ENCODE measurements at regions not wholly inside any gene's neighbourhood (a gene's known extent, or its start where the extent isn't known, plus 50 kb on each side); places are given as distances from the start of the nearest gene placed in this dataset.
"Not testable (repeated sequence)": the region's sequence is repeated elsewhere in the genome, so short reads cannot be mapped to it uniquely, and the experiment has no call there.

DNA sequence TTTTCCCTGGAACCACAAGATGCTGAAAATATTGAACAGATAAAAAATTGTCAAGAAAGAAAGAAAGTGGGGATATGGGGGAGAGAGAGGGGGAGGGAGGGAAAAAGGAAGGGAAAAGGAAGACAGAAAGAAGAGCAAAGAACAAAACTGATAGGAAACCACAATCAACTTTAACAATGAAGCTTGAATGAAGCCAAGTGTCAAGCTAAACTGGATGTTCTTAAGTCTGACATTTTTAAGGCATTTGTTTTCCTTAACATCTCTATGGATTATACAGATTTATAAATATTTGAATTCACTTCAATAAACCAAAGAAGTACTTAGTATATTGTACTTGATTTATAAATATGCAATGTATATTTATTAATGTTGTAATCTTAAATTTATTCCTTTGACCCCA, 197.6 kb upstream of the SMLR1 start:
- Histone ChIP-seq H3K9me3 (no peaks in the 10 kb centered on the region), H3K27ac (no peak overlapping the region), H3K4me1 (replicated peaks) (no peaks in the 10 kb centered on the region), H3K36me3 (no peaks in the 10 kb centered on the region), H3K4me3 (no peak overlapping the region), H3K27me3 (replicated peaks; ENCODE audit: insufficient read depth) (no peaks in the 10 kb centered on the region)
- intact Hi-C loops (cut with DNase I), result loop anchor here (10.0 kb wide), 1 partner anchor 65 kb away; no protein-coding TSS in a partner anchor
- DNase-seq (ENCODE audit: low spot score), result no peak
- TF ChIP-seq, protein P1, sequence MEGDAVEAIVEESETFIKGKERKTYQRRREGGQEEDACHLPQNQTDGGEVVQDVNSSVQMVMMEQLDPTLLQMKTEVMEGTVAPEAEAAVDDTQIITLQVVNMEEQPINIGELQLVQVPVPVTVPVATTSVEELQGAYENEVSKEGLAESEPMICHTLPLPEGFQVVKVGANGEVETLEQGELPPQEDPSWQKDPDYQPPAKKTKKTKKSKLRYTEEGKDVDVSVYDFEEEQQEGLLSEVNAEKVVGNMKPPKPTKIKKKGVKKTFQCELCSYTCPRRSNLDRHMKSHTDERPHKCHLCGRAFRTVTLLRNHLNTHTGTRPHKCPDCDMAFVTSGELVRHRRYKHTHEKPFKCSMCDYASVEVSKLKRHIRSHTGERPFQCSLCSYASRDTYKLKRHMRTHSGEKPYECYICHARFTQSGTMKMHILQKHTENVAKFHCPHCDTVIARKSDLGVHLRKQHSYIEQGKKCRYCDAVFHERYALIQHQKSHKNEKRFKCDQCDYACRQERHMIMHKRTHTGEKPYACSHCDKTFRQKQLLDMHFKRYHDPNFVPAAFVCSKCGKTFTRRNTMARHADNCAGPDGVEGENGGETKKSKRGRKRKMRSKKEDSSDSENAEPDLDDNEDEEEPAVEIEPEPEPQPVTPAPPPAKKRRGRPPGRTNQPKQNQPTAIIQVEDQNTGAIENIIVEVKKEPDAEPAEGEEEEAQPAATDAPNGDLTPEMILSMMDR (IDR thresholded peaks at IDR 0.05), result no peak
- TF ChIP-seq POLR2AphosphoS5 (IDR thresholded peaks at IDR 0.05), result no peak
- no peak for TF ChIP-seq POLR2A (IDR thresholded peaks at IDR 0.05)

DNA sequence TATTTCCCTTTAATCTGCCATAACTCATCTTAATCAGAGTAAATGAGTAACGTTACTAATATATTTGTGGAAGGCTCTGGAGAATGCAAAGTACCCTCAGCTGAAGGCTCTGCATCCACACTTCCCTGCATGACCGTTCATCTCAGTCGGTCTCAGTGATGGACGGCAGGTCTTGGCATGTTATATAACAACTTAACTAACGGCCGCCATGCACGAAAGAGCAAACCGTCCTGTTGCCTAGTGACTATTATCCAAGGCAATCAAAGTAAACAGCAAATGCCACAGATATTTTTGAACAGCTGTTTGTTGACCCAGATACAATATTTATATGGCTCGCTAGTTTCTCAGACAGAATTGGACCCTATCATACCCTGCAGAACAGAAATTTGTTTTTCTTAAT, 194.9 kb upstream of the SMLR1 start:
- 40% methylated on average over 9 of the region's 9 CpGs for WGBS
- no peak overlapping the region for H3K27ac ChIP-seq

DNA sequence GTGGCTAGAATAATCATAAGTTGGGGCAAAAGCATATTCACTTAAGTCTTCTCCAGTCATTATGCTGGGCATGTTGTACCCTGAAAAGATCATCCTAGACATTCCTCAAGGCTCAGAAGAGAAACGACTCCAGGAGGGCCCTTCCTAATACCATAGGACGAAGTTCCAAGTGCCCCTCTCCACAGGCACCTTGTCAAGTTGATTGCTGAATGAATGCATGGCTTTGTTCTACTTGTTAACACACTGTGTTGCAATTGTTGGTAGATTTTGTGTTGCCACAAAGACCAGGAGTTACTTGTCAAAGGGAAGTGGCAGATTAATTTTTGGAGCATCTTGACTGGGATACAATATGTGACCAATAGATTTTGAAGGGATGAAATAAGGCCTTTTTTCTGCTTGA, 194.3 kb upstream of the SMLR1 start:
- intact Hi-C loops (cut with DNase I), result loop anchor here (10.0 kb wide), 1 partner anchor 62 kb away; no protein-coding TSS in a partner anchor
- H3K27me3 ChIP-seq (replicated peaks; ENCODE audit: insufficient read depth), result no peaks in the 10 kb centered on the region

More for the DNA sequence above, 194.9 kb upstream of the SMLR1 start:
- TF ChIP-seq POLR2AphosphoS5 (IDR thresholded peaks at IDR 0.05) (no peak), POLR2A (IDR thresholded peaks at IDR 0.05) (no peak)
- TF ChIP-seq, protein P1 (IDR thresholded peaks at IDR 0.05), result no peak
- H3K36me3 ChIP-seq, result no peaks in the 10 kb centered on the region
- no peaks in the 10 kb centered on the region for H3K27me3 ChIP-seq (replicated peaks; ENCODE audit: insufficient read depth)
- H3K4me1 ChIP-seq (replicated peaks), result no peaks in the 10 kb centered on the region
- no peak for DNase-seq (ENCODE audit: low spot score)
- H3K4me3 ChIP-seq, result no peak overlapping the region
- intact Hi-C loops (cut with DNase I), result loop anchor here (10.0 kb wide), 1 partner anchor 63 kb away; no protein-coding TSS in a partner anchor
- H3K9me3 ChIP-seq, result no peaks in the 10 kb centered on the region

DNA sequence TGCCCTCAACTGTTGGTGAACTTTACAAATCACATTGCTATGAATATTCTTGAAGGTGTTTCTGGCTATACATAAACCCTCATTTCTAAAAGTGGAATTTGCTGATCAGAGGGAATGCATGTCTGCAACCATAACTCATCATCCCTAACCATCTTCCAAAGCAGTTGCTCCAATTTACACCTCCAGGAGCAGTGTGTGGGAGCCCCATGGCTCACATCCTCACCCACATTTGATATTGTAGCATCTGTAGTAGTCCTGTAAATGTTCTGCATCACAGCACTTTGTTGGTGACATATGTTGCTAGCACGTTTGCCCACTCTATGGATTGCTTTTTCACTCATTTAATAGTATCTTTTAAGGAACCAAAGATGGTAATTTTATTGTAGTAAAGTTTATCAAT, 183.8 kb upstream of the SMLR1 start:
- H3K9me3 ChIP-seq, result no peaks in the 10 kb centered on the region
- no peak for TF ChIP-seq POLR2A (IDR thresholded peaks at IDR 0.05)
- TF ChIP-seq, protein P1 (IDR thresholded peaks at IDR 0.05), result no peak
- intact Hi-C loops (cut with DNase I), result no loop called here
- no peaks in the 10 kb centered on the region for H3K27me3 ChIP-seq (replicated peaks; ENCODE audit: insufficient read depth)
- no peak overlapping the region for H3K4me3 ChIP-seq
- H3K36me3 ChIP-seq, result no peaks in the 10 kb centered on the region
- DNase-seq (ENCODE audit: low spot score), result no peak
- H3K27ac ChIP-seq, result no peak overlapping the region
- 70% methylated on average over 1 of the region's 1 CpG for WGBS
- H3K4me1 ChIP-seq (replicated peaks), result no peaks in the 10 kb centered on the region

More for the DNA sequence above, 194.3 kb upstream of the SMLR1 start:
- Histone ChIP-seq H3K4me3 (no peak overlapping the region), H3K4me1 (replicated peaks) (no peaks in the 10 kb centered on the region), H3K36me3 (no peaks in the 10 kb centered on the region), H3K27ac (no peak overlapping the region), H3K9me3 (no peaks in the 10 kb centered on the region)
- no peak for DNase-seq (ENCODE audit: low spot score)
- WGBS, result 46% methylated on average over 2 of the region's 2 CpGs
- TF ChIP-seq, protein P1 (IDR thresholded peaks at IDR 0.05), result no peak
- TF ChIP-seq POLR2AphosphoS5 (IDR thresholded peaks at IDR 0.05) (no peak), POLR2A (IDR thresholded peaks at IDR 0.05) (no peak)

DNA sequence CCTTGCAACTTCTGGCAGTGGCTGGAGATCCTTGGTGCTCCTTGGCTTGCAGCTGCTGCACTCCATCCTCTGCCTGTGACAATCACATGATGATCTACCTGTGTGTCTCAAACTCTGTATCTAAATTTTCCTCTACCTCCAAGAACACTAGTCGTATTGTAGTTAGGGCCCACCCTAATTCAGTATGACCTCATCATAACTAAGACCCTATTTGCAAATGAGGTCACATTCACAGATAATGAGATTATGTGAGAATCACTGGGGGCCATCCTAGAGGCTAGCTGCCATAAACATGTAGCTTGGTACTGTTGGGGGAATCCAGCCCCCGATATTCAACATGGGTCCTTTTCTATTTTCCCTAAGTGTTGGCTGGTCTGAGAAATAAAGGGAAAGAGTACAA, 183.0 kb upstream of the SMLR1 start:
- no peak overlapping the region for H3K27ac ChIP-seq
- intact Hi-C loops (cut with DNase I), result no loop called here
- H3K9me3 ChIP-seq, result no peaks in the 10 kb centered on the region
- no peak overlapping the region for H3K4me3 ChIP-seq
- no peaks in the 10 kb centered on the region for H3K4me1 ChIP-seq (replicated peaks)
- H3K36me3 ChIP-seq, result no peaks in the 10 kb centered on the region
- H3K27me3 ChIP-seq (replicated peaks; ENCODE audit: insufficient read depth), result no peaks in the 10 kb centered on the region
- TF ChIP-seq, protein P1 (IDR thresholded peaks at IDR 0.05), result no peak
- no peak for DNase-seq (ENCODE audit: low spot score)
- WGBS, result 93% methylated on average over 2 of the region's 2 CpGs

DNA sequence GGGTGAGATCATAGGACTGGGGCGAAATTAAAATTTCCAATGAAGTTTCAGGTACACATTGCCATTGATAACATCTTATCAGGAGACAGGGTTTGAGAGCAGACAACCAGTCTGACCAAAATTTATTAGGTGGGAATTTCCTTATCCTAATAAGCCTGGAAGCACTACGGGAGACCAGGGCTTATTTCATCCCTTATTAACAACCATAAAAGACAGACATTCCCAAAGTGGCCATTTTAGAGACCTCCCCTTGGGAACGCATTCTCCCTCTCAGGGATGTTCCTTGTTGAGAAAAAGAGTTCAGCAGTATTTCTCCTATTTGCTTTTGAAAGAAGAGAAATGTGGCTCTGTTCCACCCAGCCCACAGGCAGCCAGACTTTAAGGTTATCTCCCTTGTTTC, 182.4 kb upstream of the SMLR1 start:
- intact Hi-C loops (cut with DNase I); H3K36me3 ChIP-seq; H3K27me3 ChIP-seq (replicated peaks; ENCODE audit: insufficient read depth); H3K9me3 ChIP-seq; H3K27ac ChIP-seq; H3K4me3 ChIP-seq; H3K4me1 ChIP-seq (replicated peaks); DNase-seq (ENCODE audit: low spot score): not testable (repeated sequence)
- 97% methylated on average over 3 of the region's 3 CpGs for whole genome bisulfite sequencing

All from prostate gland (tissue), 2 donors.